ENCODE measurements at regions not wholly inside any gene's neighbourhood (a gene's known extent, or its start where the extent isn't known, plus 50 kb on each side); places are given as distances from the start of the nearest gene placed in this dataset.

DNA sequence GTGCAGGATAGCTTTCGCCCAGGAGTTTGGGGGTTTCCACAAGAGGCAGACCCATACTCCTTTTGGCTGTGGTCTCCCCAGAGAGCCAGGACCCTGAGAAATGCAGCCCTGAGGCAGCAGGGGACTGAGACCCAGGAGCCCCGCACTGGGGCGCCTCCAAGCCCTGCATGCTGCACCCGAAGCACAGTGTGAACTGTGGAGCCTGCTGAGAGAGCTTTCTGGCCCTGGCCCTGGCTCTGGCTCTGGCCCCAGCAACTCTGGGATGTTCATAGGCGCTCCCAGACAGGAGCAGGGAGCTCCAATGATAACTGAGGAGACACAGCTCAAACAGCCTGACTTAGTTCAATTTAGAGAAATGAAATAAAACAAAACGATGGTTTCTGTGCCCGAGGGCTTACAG is 96.4 kb upstream of the TEX51 start:
- no peaks in the 10 kb centered on the region for H3K79me2 ChIP-seq (ENCODE audit: control insufficient read depth, insufficient read depth, low read length)
- H3K4me1 ChIP-seq (ENCODE audit: control insufficient read depth, extremely low read depth, insufficient read depth, low read length): no peaks in the 10 kb centered on the region
- no peaks in the 10 kb centered on the region for H3K9me1 ChIP-seq (ENCODE audit: control insufficient read depth, extremely low read depth, insufficient read depth, low read length)
- no peaks in the 10 kb centered on the region for H3K27me3 ChIP-seq (ENCODE audit: control insufficient read depth, extremely low read depth, insufficient read depth, low read length)
- no peaks in the 10 kb centered on the region for H3K9me3 ChIP-seq (ENCODE audit: control insufficient read depth, low read depth, low read length)
- no peak for DNase-seq (ENCODE audit: low read depth, low spot score)
- no peak overlapping the region for H3K27ac ChIP-seq (ENCODE audit: control insufficient read depth, insufficient read depth, low read length)
- no peak for FAIRE-seq
- H4K20me1 ChIP-seq (ENCODE audit: control insufficient read depth, extremely low read depth, insufficient read depth, low read length): no peaks in the 10 kb centered on the region
- H3K9ac ChIP-seq (ENCODE audit: control insufficient read depth, extremely low read depth, insufficient read depth, low read length): no peak overlapping the region
- no peak overlapping the region for H3K4me2 ChIP-seq (ENCODE audit: control insufficient read depth, extremely low read depth, insufficient read depth, low read depth, low read length)
- no peaks in the 10 kb centered on the region for H3K36me3 ChIP-seq (ENCODE audit: control insufficient read depth in 2 of 2, extremely low read depth in 1 of 2, insufficient read depth in 2 of 2, low read length in 2 of 2)
- TF ChIP-seq EZH2 (IDR thresholded peaks at IDR 0.05; ENCODE audit: low read length): no peak
- TF ChIP-seq, protein P1, sequence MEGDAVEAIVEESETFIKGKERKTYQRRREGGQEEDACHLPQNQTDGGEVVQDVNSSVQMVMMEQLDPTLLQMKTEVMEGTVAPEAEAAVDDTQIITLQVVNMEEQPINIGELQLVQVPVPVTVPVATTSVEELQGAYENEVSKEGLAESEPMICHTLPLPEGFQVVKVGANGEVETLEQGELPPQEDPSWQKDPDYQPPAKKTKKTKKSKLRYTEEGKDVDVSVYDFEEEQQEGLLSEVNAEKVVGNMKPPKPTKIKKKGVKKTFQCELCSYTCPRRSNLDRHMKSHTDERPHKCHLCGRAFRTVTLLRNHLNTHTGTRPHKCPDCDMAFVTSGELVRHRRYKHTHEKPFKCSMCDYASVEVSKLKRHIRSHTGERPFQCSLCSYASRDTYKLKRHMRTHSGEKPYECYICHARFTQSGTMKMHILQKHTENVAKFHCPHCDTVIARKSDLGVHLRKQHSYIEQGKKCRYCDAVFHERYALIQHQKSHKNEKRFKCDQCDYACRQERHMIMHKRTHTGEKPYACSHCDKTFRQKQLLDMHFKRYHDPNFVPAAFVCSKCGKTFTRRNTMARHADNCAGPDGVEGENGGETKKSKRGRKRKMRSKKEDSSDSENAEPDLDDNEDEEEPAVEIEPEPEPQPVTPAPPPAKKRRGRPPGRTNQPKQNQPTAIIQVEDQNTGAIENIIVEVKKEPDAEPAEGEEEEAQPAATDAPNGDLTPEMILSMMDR (optimal IDR thresholded peaks at IDR 0.05 in 1 of 3, IDR thresholded peaks at IDR 0.05 in 1 of 3, conservative IDR thresholded peaks at IDR 0.05 in 1 of 3; ENCODE audit: extremely low read depth in 1 of 3, insufficient read depth in 2 of 3, low read length in 3 of 3): no peak
- no peak overlapping the region for H3K4me3 ChIP-seq (ENCODE audit: control insufficient read depth in 2 of 3, extremely low read depth in 1 of 3, insufficient read depth in 2 of 3, low read depth in 1 of 3, low read length in 3 of 3)
- dilution Hi-C loops (cut with MboI; ENCODE audit: extremely low pct_ligation_motif_present, low sequenced_read_pairs): no loop called here
- H2AFZ ChIP-seq (ENCODE audit: control insufficient read depth, low read length): no peak overlapping the region

DNA sequence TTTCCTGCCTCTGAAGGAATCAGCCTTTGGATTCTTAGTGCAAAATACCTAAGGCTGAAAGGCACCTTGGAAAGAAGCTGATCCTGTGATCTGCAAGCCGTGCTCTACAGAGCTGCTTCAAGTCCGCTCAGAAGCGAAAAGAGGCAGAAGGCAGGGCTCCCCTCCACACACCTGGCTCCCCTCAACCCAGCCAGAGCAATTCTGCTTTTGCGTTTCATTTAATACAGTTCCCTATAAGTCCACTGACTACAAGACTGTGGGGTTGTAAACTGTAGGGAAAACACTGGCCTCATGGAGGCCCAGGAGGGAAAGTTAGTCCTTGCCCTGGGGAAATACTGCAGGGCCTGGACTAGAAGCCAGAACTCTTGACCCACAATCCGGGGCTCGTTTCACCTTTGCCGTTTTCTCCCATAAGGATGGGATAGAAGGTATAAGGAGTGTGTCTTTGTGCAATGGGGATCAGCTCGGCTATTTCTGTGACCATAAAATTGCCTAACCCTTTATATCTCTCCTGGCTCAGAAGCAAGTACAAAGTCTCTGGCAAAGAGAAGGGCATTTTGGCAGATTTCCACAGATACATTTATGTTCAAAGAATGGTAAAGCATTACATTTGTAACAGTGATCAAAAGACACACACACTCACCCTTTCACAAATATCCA is 95.8 kb upstream of the TEX51 start:
- H4K20me1 ChIP-seq (ENCODE audit: control insufficient read depth, extremely low read depth, insufficient read depth, low read length): no peaks in the 10 kb centered on the region
- H2AFZ ChIP-seq (ENCODE audit: control insufficient read depth, low read length): no peak overlapping the region
- H3K9me3 ChIP-seq (ENCODE audit: control insufficient read depth, low read depth, low read length): no peaks in the 10 kb centered on the region
- no peaks in the 10 kb centered on the region for H3K36me3 ChIP-seq (ENCODE audit: control insufficient read depth in 2 of 2, extremely low read depth in 1 of 2, insufficient read depth in 2 of 2, low read length in 2 of 2)
- H3K27me3 ChIP-seq (ENCODE audit: control insufficient read depth, extremely low read depth, insufficient read depth, low read length): no peaks in the 10 kb centered on the region
- H3K4me1 ChIP-seq (ENCODE audit: control insufficient read depth, extremely low read depth, insufficient read depth, low read length): no peaks in the 10 kb centered on the region
- H3K79me2 ChIP-seq (ENCODE audit: control insufficient read depth, insufficient read depth, low read length): no peaks in the 10 kb centered on the region
- no peak overlapping the region for H3K4me3 ChIP-seq (ENCODE audit: control insufficient read depth in 2 of 3, extremely low read depth in 1 of 3, insufficient read depth in 2 of 3, low read depth in 1 of 3, low read length in 3 of 3)
- DNase-seq (ENCODE audit: low read depth, low spot score): no peak
- dilution Hi-C loops (cut with MboI; ENCODE audit: extremely low pct_ligation_motif_present, low sequenced_read_pairs): no loop called here
- H3K27ac ChIP-seq (ENCODE audit: control insufficient read depth, insufficient read depth, low read length): no peak overlapping the region
- H3K9me1 ChIP-seq (ENCODE audit: control insufficient read depth, extremely low read depth, insufficient read depth, low read length): no peaks in the 10 kb centered on the region
- no peak for TF ChIP-seq EZH2 (IDR thresholded peaks at IDR 0.05; ENCODE audit: low read length)
- TF ChIP-seq, protein P1 (optimal IDR thresholded peaks at IDR 0.05 in 1 of 3, IDR thresholded peaks at IDR 0.05 in 1 of 3, conservative IDR thresholded peaks at IDR 0.05 in 1 of 3; ENCODE audit: extremely low read depth in 1 of 3, insufficient read depth in 2 of 3, low read length in 3 of 3): no peak
- no peak overlapping the region for H3K4me2 ChIP-seq (ENCODE audit: control insufficient read depth, extremely low read depth, insufficient read depth, low read depth, low read length)
- H3K9ac ChIP-seq (ENCODE audit: control insufficient read depth, extremely low read depth, insufficient read depth, low read length): no peak overlapping the region
- no peak for FAIRE-seq

All from keratinocyte (primary cell).